GM21390 (cell line): ENCODE measurements at regions not wholly inside any gene's neighbourhood (a gene's known extent, or its start where the extent isn't known, plus 50 kb on each side); places are given as distances from the start of the nearest gene placed in this dataset.

Experiments
- ATAC-seq: cut with Tn5 transposase; IDR thresholded peaks from one replicate; pipeline ENCODE4 v1.9.1; 2021; ENCODE audit not compliant: unreplicated experiment

DNA sequence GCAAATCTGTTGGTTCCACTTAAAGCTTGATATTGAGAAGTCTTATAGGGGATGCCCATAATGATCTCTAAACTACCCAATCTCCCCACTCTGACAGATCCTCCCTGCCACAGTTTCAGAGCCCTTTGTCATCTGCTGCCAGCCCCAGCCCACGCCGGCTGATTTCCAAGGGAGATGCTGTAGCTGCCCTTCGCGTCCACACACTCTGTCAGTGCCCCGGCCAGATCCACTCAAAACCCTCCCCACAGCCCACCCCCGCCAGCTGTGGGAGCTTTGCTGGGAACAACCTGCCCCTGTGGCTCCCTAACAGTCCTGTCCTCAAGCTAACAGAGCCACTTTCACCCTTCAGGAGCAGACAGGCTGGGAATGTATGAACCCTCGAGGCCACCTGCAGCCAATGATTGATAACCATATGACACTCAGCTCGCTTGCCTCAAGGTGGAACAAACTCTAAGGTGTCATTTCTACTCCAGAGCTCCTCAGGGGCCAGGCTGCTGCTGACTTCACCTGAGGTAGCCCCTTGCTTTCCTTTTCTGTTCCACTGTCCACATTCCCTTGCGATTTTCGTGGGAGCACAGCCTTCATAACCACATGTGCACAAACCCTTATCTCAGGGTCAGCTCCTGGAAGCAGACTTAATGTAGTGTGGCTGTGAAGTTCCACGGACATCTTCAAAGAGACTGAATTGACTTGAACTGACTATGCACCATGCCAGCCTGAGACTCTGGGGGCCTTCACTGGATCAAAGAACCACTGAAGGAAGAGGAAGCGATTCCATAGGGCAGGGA lies 92.6 kb upstream of the LGALSL start:
- ATAC-seq: no peak

DNA sequence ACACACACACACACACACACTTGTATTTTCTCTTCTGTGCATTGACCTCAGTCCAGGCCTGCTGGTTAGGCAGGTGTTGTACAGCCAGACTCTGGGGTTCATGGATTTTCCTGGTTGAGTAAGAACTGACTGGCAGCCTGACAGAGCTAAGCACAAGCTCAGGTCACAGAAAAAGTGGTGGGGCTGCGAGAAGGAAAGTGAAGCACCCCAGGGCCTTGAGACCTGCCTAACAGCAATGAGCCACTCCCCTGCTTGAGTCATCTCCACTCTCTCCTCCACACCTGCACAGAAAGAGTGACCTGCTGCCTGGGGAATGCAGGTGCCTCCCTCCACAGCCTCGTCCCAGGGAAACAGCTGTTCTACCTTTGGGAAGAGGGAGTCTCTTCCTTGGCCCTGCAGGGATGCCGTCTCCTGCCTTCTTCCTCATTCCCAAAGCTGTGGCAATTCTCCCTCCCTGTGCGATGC lies 91.4 kb upstream of the LGALSL start:
- no peak for ATAC-seq

DNA sequence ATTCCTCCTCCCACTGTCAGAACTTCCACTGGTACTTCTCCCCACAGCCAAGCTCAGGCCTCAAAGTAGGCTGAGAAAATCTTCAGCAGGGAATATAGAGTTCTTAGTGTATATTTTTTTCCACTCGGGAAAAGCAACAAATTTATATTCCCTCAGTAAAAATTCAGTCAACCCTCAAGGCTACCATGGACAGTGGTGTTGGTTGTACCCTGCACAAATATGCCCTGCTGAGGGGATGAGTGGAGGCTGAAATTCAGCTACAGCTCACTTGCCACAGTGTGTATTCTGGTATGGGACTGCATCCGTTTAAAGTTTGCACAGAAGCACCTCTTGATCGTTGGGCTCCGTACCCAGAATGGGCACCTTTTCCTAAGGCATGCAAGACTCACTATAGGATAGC lies 90.8 kb upstream of the LGALSL start:
- no peak for ATAC-seq

DNA sequence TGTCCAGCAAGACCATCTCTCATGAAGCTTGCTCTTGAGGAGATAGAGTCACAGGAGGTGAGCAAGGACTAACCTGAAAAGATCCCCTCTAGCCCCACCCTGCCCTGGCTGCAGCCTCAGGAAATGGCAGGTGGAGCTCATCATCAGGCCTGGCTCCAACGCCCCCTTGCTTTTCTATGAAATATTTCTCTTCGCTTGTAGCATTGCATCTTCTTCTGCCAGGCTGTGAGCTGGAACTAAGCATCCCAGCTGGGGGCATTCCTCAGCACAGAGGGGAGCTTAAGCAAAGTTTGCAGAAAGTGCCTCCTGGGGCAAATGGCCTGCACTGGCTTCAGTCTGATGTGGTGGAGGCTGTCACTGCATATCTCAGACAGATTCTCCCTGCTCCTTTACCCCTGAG lies 90.1 kb upstream of the LGALSL start:
- ATAC-seq: no peak

DNA sequence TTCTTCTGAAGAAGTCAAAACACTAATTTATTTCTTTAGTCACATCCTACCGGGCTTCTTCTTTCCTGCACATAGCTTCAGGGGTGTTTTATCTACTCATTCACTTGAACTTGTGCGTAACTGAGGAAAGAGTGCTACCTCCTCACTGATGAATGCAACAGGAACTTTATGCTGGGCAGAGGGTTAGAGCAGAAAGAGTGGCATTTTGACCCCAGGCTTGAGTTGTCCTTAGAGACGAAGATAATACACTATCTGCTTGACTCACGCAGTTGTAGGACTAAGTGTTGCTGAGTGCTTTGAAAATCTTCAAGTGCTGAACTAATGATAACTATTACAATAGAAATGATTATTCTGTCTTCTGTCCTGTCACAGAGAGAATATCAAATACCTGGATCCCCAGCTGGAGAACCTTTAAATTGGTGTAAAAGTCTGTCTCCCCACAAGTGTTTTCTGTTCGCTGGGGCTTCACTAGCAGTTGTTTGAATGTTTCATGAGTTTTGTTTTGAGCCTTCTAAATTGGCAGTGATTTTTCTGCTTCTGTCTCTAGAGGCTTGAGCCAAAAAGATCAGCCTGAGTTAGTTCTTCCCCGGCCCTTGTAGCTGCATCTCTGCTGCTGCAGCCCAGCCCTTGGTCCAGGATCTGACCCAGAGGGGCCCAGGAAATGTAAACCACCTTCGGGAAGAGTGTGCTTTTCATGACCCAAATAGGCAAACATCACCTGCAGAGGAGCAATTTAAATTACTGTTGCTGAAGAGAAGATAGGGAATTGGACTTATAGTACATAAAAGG lies 86.3 kb upstream of the LGALSL start:
- ATAC-seq: no peak

DNA sequence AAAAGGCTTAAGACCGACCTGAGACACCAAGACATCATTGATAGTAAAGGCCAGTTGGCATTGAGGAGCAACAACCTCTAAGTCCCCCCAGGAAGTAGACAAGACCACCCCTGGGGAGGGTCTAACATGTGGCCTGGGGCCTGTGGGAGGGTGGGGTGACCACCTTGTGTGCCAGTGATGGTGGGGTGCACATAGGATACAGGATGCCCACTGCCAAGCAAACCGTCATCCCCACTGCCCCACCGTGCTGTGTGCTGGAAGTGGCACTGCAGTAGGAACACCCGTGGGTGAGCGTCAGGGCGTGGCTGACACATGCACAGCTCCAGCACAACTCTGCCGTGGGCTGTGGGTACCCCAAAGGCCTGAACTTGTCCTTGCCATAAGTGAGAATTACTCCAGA lies 84.3 kb upstream of the LGALSL start:
- ATAC-seq: no peak

DNA sequence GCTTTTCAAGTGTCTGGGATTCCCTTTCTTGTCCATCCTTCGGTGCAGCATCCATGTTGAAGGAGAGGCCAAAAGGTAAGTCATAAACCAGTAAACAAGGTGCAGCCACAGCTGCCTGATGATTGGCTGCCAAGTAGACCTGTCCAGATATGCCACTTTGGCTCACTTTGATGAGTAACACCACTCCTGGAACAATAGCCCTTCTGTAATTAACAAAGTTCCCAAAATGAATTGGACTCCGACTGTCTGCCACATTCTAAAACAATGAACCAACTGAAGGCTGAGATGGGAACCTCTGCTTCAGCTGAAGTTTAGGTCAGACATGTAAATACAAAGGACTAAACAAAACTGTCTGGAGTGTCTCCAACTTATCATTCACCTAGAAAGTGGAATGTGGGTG lies 82.2 kb upstream of the LGALSL start:
- ATAC-seq: no peak

DNA sequence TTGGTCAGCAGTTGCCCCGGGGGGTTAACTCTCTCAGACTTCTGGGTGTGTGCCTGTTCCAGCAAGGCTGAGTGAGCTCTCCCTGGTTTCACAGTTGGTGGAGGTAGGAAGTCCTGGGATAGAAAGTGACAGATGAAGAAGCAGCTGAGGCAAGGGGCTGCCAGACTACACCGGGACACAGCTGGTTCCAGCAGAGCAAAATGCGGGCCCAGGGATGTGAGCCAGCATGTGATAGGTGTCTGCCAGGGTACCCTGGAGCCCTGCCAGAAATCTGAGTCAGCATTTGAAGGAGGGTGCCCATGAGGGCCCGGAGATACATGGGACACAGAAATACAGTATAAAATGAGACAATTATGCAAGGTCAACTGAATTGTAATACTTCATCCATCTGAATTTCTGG lies 79.3 kb upstream of the LGALSL start:
- no peak for ATAC-seq

DNA sequence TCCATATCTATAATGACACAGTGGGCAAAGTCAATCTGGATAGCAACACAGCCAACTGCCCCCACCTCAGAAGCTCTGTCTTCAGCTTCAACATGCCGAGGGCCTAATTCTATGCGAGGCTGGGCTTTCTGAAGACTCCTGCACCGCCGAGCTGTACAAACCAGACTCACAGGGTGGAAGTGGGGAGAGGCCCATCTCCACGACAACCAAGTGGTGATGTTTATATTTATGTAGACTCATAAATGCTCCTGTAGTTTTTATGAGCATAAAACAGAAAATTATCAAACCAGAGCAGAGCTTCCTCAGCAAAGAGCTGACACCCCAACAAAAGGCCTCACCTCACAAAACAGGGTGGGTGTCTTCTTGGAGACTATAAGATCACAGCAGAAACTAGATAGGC lies 77.0 kb upstream of the LGALSL start:
- ATAC-seq: no peak

DNA sequence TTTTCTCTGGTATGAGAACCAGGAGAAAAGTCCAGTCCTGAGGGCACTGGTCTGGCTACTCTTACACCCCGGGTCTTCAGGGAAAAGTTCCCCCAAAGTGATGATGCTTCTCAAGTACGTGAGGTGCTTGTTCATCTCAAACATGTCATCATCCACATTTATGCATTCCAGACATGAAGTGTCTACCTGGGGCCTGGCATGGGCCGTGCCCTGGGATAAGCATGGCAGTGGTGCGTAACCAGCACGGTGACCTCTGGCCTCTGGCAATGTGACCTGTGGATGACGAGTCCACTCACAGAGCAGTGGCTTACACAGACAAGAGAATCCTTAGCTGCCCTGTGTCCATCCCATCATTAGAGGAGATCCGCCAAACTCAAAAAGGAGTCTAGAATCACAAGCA lies 74.8 kb upstream of the LGALSL start:
- ATAC-seq: no peak

DNA sequence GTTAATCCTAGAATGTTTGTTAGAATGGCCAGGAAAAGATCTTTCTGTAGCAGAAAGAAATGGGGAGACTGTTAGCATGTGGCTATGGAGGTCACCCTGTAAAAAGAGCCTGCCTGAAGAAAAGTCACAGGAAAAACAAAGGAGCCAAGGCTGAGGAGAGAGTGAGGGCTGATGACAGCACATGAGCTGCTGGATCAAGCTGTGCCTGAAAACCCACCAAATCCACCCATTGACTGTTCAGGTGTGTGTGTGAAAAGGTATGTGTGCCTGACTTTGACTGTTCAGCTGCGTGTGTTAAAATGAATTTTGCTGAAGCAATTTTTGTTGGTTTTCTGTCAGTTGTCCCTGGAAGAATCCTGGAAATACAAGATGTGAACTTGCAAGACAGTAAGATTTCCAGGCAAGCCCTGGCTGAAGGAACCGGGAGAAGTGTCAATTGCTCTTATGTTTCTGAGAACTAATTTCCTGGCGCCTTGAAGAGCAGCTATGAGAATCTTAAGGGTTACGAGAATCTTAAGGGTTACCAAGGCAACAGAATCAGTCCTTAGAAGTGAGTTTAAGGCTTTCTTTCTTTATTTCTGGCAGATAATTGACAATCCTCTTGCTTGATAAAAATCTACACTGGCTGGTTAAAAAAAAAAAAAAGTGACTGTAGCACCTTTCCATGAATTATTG lies 73.0 kb upstream of the LGALSL start:
- no peak for ATAC-seq

DNA sequence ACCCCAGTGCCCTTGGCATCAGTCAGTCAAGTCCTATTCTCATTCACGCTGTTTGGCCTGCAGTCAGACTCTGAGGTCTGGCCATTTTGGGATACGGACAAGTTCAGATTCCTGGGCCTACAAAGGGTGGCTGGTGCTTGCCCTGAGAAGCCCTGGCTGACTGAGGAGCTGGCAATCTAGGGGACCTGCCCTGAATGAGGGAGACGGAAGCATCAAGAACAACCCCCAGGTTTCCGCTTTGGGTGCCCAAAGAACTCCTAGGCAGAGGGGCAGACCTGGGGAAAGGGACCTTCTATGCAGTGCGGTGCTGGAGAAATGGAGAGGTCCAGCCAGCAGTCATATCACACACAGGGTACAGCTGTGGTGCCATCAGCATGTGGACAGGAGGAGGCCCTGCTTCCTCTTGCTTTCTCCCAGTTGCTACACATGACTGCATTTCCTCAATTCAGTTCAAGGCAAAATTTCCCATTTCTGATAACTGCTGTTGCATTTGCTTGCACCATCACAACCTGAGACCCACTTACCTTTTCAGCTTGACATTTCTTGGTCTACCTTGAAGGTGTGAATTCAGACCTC lies 70.9 kb upstream of the LGALSL start:
- ATAC-seq: no peak

DNA sequence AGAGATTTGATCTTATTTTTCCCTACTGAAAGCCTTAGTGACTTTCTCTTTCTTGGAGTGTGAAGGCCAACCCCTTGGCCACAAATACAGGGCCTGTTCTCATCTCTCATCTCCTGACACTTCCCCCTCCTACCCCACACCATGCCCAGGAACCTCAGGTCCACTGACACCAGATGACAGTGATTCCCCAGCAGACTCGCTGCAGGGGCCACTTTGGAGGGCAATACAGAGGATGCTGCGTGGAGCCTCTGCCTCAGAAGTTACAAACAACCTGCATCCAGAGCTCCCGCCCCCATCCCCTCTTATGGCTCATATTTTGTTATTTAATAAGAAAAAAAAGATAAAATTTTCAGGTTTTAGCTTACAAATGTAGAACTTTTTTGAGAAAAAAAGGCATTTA lies 70.1 kb upstream of the LGALSL start:
- ATAC-seq: no peak

DNA sequence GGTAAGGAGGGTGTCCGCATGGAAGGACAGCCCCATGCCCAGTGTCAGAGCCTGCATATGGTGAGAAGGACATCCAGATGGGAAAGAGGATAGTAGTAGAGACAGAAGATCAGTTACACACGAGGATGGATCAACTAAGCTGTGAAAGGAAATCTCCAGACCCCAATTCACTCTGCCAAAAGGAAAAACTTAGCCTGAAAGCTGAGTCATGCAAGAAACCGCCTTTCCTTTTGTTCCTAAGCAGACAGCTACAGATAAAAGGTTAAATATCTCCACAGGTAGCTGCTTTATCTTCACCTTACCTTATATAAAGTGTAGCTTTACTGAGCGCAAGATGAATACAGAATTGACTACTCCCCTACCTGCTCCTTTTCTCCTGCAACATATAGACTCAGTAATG lies 67.3 kb upstream of the LGALSL start:
- ATAC-seq: no peak

DNA sequence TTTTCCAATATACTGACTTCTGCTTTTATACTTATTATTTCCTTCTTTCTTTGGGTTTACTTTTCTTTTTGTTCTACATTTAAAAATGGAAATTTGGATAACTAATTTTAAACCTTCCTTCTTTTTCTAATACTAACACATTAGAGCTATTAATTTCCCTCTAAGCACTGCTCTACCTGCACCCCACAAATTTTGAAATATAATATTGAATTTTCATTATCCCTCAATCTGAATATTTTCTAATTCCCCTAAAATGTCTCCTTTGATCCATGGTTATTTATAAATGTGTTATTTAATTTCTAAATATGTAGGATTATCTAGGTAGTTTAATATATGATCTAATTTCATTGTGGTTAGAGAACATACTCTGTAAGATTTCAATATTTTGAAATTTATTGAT lies 63.4 kb upstream of the LGALSL start:
- ATAC-seq: no peak

DNA sequence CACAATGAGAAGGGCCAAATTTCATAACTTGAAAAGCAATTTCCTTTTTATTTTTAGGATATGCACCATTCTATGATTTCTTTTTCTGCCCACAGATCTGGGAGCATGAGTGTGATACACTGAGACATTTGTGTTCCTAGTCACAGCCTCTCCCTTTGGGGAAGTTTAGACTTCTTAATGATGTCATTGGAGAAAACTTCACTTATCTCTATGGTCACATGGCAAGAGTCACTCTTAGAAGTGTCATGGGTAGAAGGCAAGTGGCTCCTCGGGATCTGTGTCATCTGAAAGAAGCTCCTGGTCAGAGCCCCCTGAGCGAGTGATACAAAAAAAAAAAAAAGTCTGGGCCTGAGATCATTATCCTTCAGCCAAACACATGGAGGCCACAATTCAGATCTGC lies 62.5 kb upstream of the LGALSL start:
- ATAC-seq: no peak

DNA sequence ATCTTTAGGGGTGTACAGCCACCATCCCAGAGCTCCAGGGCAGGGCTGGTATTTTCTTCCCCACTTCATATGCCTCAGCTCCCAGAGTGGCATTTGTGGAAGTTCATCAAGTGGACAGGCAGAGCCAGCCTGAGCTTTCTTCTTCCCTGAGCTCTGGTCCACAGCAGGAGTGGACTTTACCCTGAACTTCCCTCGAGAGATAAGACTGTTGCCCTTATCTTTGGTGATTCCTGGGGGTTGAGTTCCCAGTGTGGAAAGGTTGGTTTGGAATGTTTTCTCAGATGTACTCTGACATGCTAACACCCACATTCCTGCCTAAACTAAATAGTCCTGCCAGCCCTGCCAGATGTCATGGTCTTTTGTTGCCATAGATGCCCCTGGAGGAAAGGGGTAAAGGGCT lies 62.0 kb upstream of the LGALSL start:
- ATAC-seq: no peak

DNA sequence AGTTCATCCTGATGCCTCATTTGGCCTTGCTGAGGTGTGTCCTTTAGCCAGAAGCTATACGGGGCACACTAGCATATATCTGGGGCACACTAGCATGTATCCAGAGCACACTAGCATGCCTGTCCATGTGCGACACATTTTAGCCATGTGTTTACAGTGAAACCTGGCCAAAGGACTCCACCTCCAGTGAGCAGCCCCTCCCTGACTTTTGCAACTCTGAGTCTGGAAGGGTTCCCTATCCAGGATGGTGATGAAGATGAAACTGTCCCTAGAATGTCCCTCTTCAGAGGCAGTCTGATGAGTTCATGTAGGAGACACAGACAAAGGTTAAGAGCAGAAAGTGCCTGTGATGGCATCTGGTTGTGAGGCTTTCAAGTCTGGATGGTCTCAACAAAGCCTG lies 61.4 kb upstream of the LGALSL start:
- ATAC-seq: no peak

DNA sequence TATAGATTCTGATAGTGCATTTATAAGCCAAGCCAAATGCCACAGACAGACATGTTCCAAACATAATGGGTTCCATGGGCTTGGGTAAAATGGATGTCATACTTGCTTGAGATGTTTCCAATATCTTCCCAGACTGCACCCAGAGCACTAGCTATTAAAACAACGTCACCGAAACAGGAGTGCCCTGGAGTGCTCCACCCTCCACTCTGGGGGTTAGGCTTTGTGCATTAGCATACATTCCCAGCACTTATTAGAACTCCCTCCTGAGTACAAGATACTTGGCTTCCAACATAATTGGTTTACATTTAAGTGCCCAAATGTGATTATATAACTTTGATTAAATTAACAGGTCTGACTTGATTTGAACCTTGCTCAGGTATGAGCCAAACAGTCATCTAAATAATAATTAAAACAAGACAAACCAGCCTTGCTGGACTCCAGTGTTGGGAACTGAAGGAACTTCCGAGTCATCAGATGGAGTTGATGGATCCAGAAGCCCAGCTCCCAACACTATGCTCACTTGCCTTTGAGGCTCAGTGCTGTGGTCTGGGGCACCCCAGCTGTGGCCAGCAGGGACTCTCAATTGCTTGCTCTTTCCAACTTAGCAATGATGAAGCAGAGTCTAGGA lies 60.5 kb upstream of the LGALSL start:
- no peak for ATAC-seq

DNA sequence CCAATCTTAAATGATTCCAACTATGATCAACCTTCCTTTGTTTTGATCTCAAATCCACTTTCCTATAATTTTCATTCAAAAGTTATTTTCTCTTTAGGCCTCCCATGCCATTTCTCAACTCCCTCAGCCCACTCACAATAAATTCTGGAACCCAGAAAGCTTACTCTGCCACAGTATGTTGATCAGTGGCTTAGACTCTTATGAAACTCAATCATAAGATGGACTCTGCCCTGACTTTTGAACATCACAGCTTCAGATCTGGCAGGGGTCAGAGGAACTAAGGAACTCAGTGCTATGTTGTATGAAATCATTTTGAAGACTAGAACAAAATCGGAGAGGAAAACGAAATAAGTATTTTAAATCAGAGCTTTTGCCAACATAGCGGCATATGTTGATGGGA lies 59.8 kb upstream of the LGALSL start:
- ATAC-seq: no peak

DNA sequence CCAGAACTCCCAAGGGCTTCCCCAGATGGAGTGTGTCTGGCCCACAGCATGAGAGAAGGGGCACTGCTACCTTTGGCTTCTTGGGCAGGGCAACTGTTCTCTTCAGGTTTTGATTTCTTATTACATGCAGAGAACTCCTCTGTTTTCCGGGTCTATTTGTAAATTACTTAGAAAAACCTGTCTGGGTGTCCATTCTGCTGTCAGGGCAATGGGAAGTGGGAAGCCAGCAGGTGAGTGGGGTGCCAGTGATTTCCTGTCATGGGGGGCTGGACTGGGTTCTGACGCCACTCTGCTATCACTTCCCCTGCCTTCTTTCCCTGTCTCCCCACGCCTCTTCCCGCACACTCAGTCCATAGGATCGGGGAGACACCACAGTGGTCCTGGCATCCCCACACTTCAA lies 58.0 kb upstream of the LGALSL start:
- no peak for ATAC-seq
